HCT116 (cell line): ENCODE measurements at regions not wholly inside any gene's neighbourhood (a gene's known extent, or its start where the extent isn't known, plus 50 kb on each side); places are given as distances from the start of the nearest gene placed in this dataset.

ENCODE experiments used
- ATAC-seq: fragments of 200-7000 bp; cut with Tn5 transposase; 2 replicates; pipeline ENCODE4 v1.9.1; 2020; ENCODE audit warnings: mild to moderate bottlenecking, moderate library complexity
- BruUV-seq: library from RNA; stranded (reverse); fragments of 400-500 nt; replicated peaks from 2 replicates; lab custom pipeline; 2021; lab: Mats Ljungman, UMichigan
- CTCF ChIA-PET: fragments of 300-600 bp; sonication (Branson Sonifier 250); formaldehyde crosslinking; loops from one replicate; lab custom pipeline; 2021; ENCODE audit warnings: antibody characterized with exemption; lab: Charles Lee
- POLR2A ChIA-PET: fragments of 300-600, 350-600 bp; sonication (Branson Sonifier 250); formaldehyde crosslinking; loops from one replicate; lab custom pipeline; 2021; ENCODE audit warnings: antibody characterized with exemption; lab: Charles Lee
- RAD21 ChIA-PET, 2 experiments: fragments of 300-600 bp; sonication (Branson Sonifier 250); formaldehyde crosslinking; loops; one replicate each; lab custom pipeline; 2023; ENCODE audit warnings: low total read pairs in 2 of 2; ENCODE audit not compliant: uncharacterized antibody in 2 of 2, unreplicated experiment in 2 of 2, low non-redundant PET in 1 of 2; lab: Charles Lee
- DNase-seq: peaks from one replicate; pipeline ENCODE4 v3.0.0-alpha.2; 2010; ENCODE audit warnings: low read depth, low spot score
- H2AFZ ChIP-seq: fragments of 200-600 bp; shearing (Covaris generic), sonication (generic); 2 replicates; pipeline ENCODE4 v1.6.1; 2017; ENCODE audit warnings: low read depth, mixed run types, mixed read lengths, antibody characterized with exemption, low read length; ENCODE audit not compliant: poor library complexity, severe bottlenecking
- H3K27ac ChIP-seq: 2 replicates; pipeline ENCODE4 v1.5.1; 2012; ENCODE audit warnings: low read depth, low read length
- H3K27me3 ChIP-seq: fragments of 200-600 bp; sonication (generic); 2 replicates; pipeline ENCODE4 v1.6.1; 2016; ENCODE audit warnings: mixed run types, low read length, mixed read lengths; ENCODE audit not compliant: insufficient read depth
- H3K36me3 ChIP-seq, 2 experiments: fragments of 200-500 bp in 1 of 2; fragments of 200-600 bp in 1 of 2; sonication (Bioruptor generic) in 1 of 2; sonication (generic) in 1 of 2; 2 replicates each; pipeline versions ENCODE4 v1.5.1 to v1.6.1; 2014 to 2016; ENCODE audit warnings: low read length in 2 of 2, inconsistent platforms in 1 of 2, mixed read lengths in 1 of 2, mixed run types in 1 of 2; ENCODE audit not compliant: insufficient read depth in 2 of 2, control insufficient read depth in 1 of 2
- H3K4me1 ChIP-seq, 2 experiments: fragments of 200-600 bp in 1 of 2; sonication (generic) in 1 of 2; 2 replicates each; pipeline versions ENCODE4 v1.5.1 to v1.6.1; 2012 to 2017; ENCODE audit warnings: low read length in 2 of 2, inconsistent platforms in 1 of 2, mild to moderate bottlenecking in 1 of 2, mixed read lengths in 1 of 2, mixed run types in 1 of 2, moderate library complexity in 1 of 2; ENCODE audit not compliant: insufficient read depth in 2 of 2, control insufficient read depth in 1 of 2
- H3K4me2 ChIP-seq: fragments of 200-600 bp; sonication (generic); 2 replicates; pipeline ENCODE4 v1.6.1; 2017; ENCODE audit warnings: mixed run types, low read length, mixed read lengths
- H3K4me3 ChIP-seq, 2 experiments: fragments of 200-600 bp in 1 of 2; sonication (generic) in 1 of 2; replicated peaks in 1 of 2; 2 replicates each; pipeline ENCODE4 v1.5.1; 2011 to 2016; ENCODE audit warnings: low read length in 2 of 2, control low read depth in 1 of 2, low read depth in 1 of 2, mild to moderate bottlenecking in 1 of 2, mixed read lengths in 1 of 2, mixed run types in 1 of 2
- H3K79me2 ChIP-seq: fragments of 200-600 bp; sonication (generic); 2 replicates; pipeline ENCODE4 v1.6.1; 2017; ENCODE audit warnings: mild to moderate bottlenecking, mixed run types, low read length, moderate library complexity, mixed read lengths; ENCODE audit not compliant: insufficient read depth
- H3K9ac ChIP-seq: fragments of 200-600 bp; sonication (generic); 2 replicates; pipeline ENCODE4 v1.6.1; 2016; ENCODE audit warnings: low read length, mixed read lengths
- H3K9me2 ChIP-seq: fragments of 200-600 bp; sonication (generic), shearing (Covaris generic); 2 replicates; pipeline ENCODE4 v1.6.1; 2017; ENCODE audit warnings: mixed run types, mild to moderate bottlenecking, moderate library complexity; ENCODE audit not compliant: insufficient read depth
- H3K9me3 ChIP-seq, 2 experiments: fragments of 200-500 bp in 1 of 2; fragments of 200-600 bp in 1 of 2; sonication (Bioruptor generic) in 1 of 2; sonication (generic) in 1 of 2; 2 replicates each; pipeline ENCODE4 v1.6.1; 2014 to 2017; ENCODE audit warnings: low read length in 2 of 2, mixed read lengths in 2 of 2, inconsistent platforms in 1 of 2, low read depth in 1 of 2, mild to moderate bottlenecking in 1 of 2, mixed run types in 1 of 2, moderate library complexity in 1 of 2; ENCODE audit not compliant: control insufficient read depth in 1 of 2, insufficient read depth in 1 of 2
- H4K20me1 ChIP-seq: fragments of 200-600 bp; sonication (generic), shearing (Covaris generic); 2 replicates; pipeline ENCODE4 v1.6.1; 2017; ENCODE audit warnings: mixed run types, mild to moderate bottlenecking, moderate library complexity; ENCODE audit not compliant: insufficient read depth
- CEBPB ChIP-seq: IDR thresholded peaks from 2 replicates; pipeline ENCODE4 v1.6.1; 2012; ENCODE audit warnings: low read depth
- EZH2 ChIP-seq: fragments of 200-600 bp; sonication (generic); IDR thresholded peaks from 2 replicates; pipeline ENCODE4 v1.6.1; 2017; ENCODE audit warnings: antibody characterized with exemption, mixed run types
- EZH2phosphoT487 ChIP-seq: fragments of 200-600 bp; IDR thresholded peaks from 2 replicates; pipeline ENCODE4 v1.6.1; 2018; ENCODE audit warnings: antibody characterized with exemption, borderline replicate concordance
- FOSL1 ChIP-seq: IDR thresholded peaks from 2 replicates; pipeline ENCODE4 v1.6.1; 2012; ENCODE audit warnings: low read depth
- POLR2A ChIP-seq: IDR thresholded peaks from 2 replicates; pipeline ENCODE4 v1.7.0; 2011; ENCODE audit warnings: borderline replicate concordance; ENCODE audit not compliant: insufficient read depth, insufficient read length; ENCODE audit errors: extremely low read depth
- SP1 ChIP-seq: IDR thresholded peaks from 2 replicates; pipeline ENCODE4 v1.6.1; 2012; ENCODE audit warnings: low read depth
- TCF7L2 ChIP-seq: IDR thresholded peaks from 2 replicates; pipeline ENCODE4 v1.7.0; 2011; ENCODE audit warnings: borderline replicate concordance, inconsistent platforms; ENCODE audit not compliant: insufficient read depth, insufficient read length; ENCODE audit errors: extremely low read depth
- YY1 ChIP-seq: IDR thresholded peaks from 2 replicates; pipeline ENCODE4 v1.6.1; 2011; ENCODE audit warnings: low read length, low read depth, moderate library complexity, mild to moderate bottlenecking; ENCODE audit not compliant: insufficient replicate concordance; ENCODE audit errors: extremely low read depth
- ZFX ChIP-seq: fragments of 450-650 bp; IDR thresholded peaks from 2 replicates; pipeline ENCODE4 v1.6.1; 2017
- ZNF274 ChIP-seq: fragments of 200-500 bp; sonication (Bioruptor generic); IDR thresholded peaks from 2 replicates; pipeline ENCODE4 v1.6.1; 2014; ENCODE audit warnings: mild to moderate bottlenecking, low read depth, low read length, inconsistent platforms
- intact Hi-C: fragments of 100-400 bp; cut with micrococcal nuclease; formaldehyde crosslinking; loops from 2 replicates; pipeline ENCODE4 v1.10.0; 2022
- TF ChIP-seq, protein P1 (sequence below): IDR thresholded peaks from 2 replicates; pipeline ENCODE4 v1.6.1; 2012
- TF ChIP-seq, protein P2 (sequence below), 3 experiments: fragments of 200-600 bp in 1 of 3; sonication (generic) in 1 of 3; IDR thresholded peaks in 2 of 3; conservative IDR thresholded peaks in 1 of 3; 2 replicates each; pipeline ENCODE4 v1.5.1; 2012 to 2017; ENCODE audit warnings: low read depth in 2 of 3, low read length in 2 of 3, antibody characterized with exemption in 1 of 3, borderline replicate concordance in 1 of 3, control low read depth in 1 of 3, mild to moderate bottlenecking in 1 of 3, mixed read lengths in 1 of 3, mixed run types in 1 of 3, moderate library complexity in 1 of 3; ENCODE audit not compliant: insufficient read depth in 1 of 3
- TF ChIP-seq, protein P3 (sequence below): IDR thresholded peaks from 2 replicates; pipeline ENCODE4 v1.6.1; 2012; ENCODE audit warnings: low read depth
- TF ChIP-seq, protein P4 (sequence below): IDR thresholded peaks from 2 replicates; pipeline ENCODE4 v1.6.1; 2012

DNA sequence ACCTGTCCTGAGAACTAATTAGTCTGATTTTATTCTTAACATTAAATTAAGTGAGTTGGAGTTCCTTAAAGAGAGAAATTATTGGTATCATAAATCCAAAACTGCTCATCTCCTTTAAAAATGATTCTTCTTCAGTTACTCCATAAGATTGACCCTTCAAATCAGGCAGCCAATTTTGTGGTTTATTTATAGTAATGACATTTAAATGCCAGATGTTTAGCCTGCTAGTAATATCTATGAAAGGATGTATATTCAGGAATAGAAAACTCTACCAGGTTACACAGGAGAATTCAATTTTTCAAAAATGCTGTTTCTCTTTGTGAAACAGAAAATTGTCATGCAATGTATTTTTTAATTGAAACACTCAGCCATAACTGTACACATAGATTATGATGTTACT, 457.8 kb upstream of the ROBO2 start:
- BruUV-seq = no TSS peak
- no peak overlapping the region for H3K4me2 ChIP-seq
- ATAC-seq (no peak), DNase-seq (no peak)
- H3K36me3 ChIP-seq = no peaks in the 10 kb centered on the region
- no peaks in the 10 kb centered on the region for H4K20me1 ChIP-seq
- H3K4me1 ChIP-seq = no peaks in the 10 kb centered on the region
- H3K9me2 ChIP-seq = no peaks in the 10 kb centered on the region
- intact Hi-C loops = no loop called here
- no peak overlapping the region for H2AFZ ChIP-seq
- no peaks in the 10 kb centered on the region for H3K79me2 ChIP-seq
- peaks cover 0 to 26% of the 10 kb centered on the region in 2 experiments; a peak in 1 of 4 replicates for H3K9me3 ChIP-seq
- TF ChIP-seq FOSL1 = no peak
- TF ChIP-seq, protein P1, sequence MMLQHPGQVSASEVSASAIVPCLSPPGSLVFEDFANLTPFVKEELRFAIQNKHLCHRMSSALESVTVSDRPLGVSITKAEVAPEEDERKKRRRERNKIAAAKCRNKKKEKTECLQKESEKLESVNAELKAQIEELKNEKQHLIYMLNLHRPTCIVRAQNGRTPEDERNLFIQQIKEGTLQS = no peak
- TF ChIP-seq TCF7L2 = no peak
- no peak for TF ChIP-seq EZH2
- no peak overlapping the region for H3K4me3 ChIP-seq
- H3K27ac ChIP-seq = no peak overlapping the region
- H3K9ac ChIP-seq = no peak overlapping the region
- H3K27me3 ChIP-seq = no peaks in the 10 kb centered on the region
- RAD21 ChIA-PET = no interaction called here
- POLR2A ChIA-PET = no interaction called here
- CTCF ChIA-PET = no interaction called here

DNA sequence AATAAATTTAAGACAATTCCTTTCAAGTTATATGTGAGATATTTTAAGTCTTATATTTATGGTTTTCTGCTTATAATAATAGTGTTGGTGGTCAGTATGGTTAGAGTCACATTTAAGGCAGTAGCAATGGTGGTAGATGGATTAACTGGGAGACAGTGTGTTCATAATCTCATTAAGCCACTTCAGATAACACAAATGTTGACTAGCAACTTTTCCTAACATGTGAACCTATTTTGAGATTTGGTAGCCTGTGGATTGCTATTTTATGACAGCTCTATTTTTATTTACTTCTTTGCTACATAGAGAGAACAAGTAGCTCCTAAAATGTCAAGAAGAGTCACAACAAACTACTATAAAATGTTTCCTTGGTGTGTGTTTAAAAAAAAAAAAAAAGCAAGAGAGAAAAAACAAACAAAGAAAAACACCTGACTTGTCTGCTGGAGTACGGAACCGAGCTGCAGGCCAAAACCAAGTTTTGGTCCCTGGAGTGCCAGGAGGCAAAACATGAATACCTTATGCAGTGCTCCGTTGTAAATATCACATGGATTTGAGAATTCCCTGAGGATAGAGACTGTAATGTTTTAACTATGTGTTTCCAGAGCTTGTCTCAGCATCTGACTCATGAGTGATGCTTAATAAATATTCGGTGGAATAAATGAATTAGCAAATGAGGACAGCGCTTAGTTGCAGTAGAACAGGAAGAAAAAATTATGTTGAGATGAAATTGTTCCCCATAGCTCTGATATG, 457.1 kb upstream of the ROBO2 start:
- Histone ChIP-seq H3K9ac (no peak overlapping the region), H3K36me3 (no peaks in the 10 kb centered on the region), H3K9me2 (no peaks in the 10 kb centered on the region), H3K4me2 (no peak overlapping the region), H4K20me1 (no peaks in the 10 kb centered on the region), H3K27ac (no peak overlapping the region), H3K4me3 (no peak overlapping the region), H3K27me3 (no peaks in the 10 kb centered on the region), H3K79me2 (no peaks in the 10 kb centered on the region), H3K4me1 (no peaks in the 10 kb centered on the region), H2AFZ (no peak overlapping the region), H3K9me3 (peaks cover 0 to 20% of the 10 kb centered on the region in 2 experiments; a peak in 1 of 4 replicates)
- intact Hi-C loops = no loop called here
- CTCF ChIA-PET = no interaction called here
- BruUV-seq = no TSS peak
- DNase-seq = no peak
- POLR2A ChIA-PET = no interaction called here
- RAD21 ChIA-PET = no interaction called here
- no peak for ATAC-seq
- TF ChIP-seq, protein P2, sequence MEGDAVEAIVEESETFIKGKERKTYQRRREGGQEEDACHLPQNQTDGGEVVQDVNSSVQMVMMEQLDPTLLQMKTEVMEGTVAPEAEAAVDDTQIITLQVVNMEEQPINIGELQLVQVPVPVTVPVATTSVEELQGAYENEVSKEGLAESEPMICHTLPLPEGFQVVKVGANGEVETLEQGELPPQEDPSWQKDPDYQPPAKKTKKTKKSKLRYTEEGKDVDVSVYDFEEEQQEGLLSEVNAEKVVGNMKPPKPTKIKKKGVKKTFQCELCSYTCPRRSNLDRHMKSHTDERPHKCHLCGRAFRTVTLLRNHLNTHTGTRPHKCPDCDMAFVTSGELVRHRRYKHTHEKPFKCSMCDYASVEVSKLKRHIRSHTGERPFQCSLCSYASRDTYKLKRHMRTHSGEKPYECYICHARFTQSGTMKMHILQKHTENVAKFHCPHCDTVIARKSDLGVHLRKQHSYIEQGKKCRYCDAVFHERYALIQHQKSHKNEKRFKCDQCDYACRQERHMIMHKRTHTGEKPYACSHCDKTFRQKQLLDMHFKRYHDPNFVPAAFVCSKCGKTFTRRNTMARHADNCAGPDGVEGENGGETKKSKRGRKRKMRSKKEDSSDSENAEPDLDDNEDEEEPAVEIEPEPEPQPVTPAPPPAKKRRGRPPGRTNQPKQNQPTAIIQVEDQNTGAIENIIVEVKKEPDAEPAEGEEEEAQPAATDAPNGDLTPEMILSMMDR (IDR thresholded peaks at IDR 0.05 in 2 of 3, conservative IDR thresholded peaks at IDR 0.05 in 1 of 3; ENCODE audit: borderline replicate concordance in 1 of 3, insufficient read depth in 1 of 3, low read depth in 2 of 3, low read length in 2 of 3) = no peak
- TF ChIP-seq TCF7L2 = no peak
- no peak for TF ChIP-seq EZH2phosphoT487
- TF ChIP-seq POLR2A = no peak
- TF ChIP-seq ZFX = no peak
- no peak for TF ChIP-seq YY1
- no peak for TF ChIP-seq CEBPB
- no peak for TF ChIP-seq ZNF274
- TF ChIP-seq, protein P3, sequence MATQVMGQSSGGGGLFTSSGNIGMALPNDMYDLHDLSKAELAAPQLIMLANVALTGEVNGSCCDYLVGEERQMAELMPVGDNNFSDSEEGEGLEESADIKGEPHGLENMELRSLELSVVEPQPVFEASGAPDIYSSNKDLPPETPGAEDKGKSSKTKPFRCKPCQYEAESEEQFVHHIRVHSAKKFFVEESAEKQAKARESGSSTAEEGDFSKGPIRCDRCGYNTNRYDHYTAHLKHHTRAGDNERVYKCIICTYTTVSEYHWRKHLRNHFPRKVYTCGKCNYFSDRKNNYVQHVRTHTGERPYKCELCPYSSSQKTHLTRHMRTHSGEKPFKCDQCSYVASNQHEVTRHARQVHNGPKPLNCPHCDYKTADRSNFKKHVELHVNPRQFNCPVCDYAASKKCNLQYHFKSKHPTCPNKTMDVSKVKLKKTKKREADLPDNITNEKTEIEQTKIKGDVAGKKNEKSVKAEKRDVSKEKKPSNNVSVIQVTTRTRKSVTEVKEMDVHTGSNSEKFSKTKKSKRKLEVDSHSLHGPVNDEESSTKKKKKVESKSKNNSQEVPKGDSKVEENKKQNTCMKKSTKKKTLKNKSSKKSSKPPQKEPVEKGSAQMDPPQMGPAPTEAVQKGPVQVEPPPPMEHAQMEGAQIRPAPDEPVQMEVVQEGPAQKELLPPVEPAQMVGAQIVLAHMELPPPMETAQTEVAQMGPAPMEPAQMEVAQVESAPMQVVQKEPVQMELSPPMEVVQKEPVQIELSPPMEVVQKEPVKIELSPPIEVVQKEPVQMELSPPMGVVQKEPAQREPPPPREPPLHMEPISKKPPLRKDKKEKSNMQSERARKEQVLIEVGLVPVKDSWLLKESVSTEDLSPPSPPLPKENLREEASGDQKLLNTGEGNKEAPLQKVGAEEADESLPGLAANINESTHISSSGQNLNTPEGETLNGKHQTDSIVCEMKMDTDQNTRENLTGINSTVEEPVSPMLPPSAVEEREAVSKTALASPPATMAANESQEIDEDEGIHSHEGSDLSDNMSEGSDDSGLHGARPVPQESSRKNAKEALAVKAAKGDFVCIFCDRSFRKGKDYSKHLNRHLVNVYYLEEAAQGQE = no peak
- TF ChIP-seq, protein P4, sequence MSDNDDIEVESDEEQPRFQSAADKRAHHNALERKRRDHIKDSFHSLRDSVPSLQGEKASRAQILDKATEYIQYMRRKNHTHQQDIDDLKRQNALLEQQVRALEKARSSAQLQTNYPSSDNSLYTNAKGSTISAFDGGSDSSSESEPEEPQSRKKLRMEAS = no peak
- TF ChIP-seq SP1 = no peak
